PFSK-1 (cell line): ENCODE measurements at regions not wholly inside any gene's neighbourhood (a gene's known extent, or its start where the extent isn't known, plus 50 kb on each side); places are given as distances from the start of the nearest gene placed in this dataset.

Source experiments
- FOXP2 ChIP-seq: optimal IDR thresholded peaks from 2 replicates; pipeline ENCODE3; 2011; ENCODE audit warnings: borderline replicate concordance, control low read depth, inconsistent platforms; ENCODE audit not compliant: insufficient read depth; ENCODE audit errors: extremely low read length, extremely low read depth
- POLR2AphosphoS5 ChIP-seq: IDR thresholded peaks from 2 replicates; pipeline ENCODE4 v1.6.1; 2012; ENCODE audit warnings: low read depth, mild to moderate bottlenecking, control low read depth, low read length, moderate library complexity
- REST ChIP-seq, 2 experiments: IDR thresholded peaks; 2 replicates each; pipeline versions ENCODE4 v1.6.1 to v1.8.0; 2011 to 2012; ENCODE audit warnings: low read depth in 2 of 2, low read length in 2 of 2, control low read depth in 1 of 2, inconsistent platforms in 1 of 2, mild to moderate bottlenecking in 1 of 2, moderate library complexity in 1 of 2; ENCODE audit not compliant: insufficient read depth in 1 of 2
- SIN3A ChIP-seq: IDR thresholded peaks from 2 replicates; pipeline ENCODE4 v1.6.1; 2012; ENCODE audit warnings: mild to moderate bottlenecking, low read length, moderate library complexity, borderline replicate concordance; ENCODE audit not compliant: insufficient read depth
- TAF1 ChIP-seq: IDR thresholded peaks from 2 replicates; pipeline ENCODE4 v1.6.1; 2012; ENCODE audit warnings: low read length, control low read depth, borderline replicate concordance; ENCODE audit not compliant: insufficient read depth

DNA sequence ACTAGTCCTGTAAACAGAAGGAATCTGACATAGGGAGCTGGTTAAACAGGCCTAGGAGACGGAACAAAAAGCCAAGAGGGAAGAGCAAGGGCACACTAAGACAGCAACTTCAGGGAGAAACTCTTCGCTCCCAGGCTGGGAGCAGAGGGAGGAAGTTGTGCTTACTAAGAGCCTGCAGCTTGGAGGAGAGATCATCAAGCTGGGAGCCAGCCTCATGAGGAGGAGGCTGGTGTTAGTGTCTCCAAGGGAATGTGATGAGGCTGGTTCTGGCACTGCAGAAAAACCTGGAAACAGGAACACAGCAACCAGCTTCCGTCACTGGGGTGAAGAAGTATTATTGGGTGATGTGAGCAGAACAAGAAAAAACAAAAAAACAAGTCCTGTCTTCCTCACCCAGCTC, 1027.3 kb downstream of the UQCRFS1 start:
- TF ChIP-seq REST (IDR thresholded peaks at IDR 0.05; ENCODE audit: insufficient read depth in 1 of 2, low read depth in 2 of 2, low read length in 2 of 2) (no peak), POLR2AphosphoS5 (no peak), FOXP2 (no peak), SIN3A (no peak), TAF1 (no peak)
